ENCODE measurements at regions not wholly inside any gene's neighbourhood (a gene's known extent, or its start where the extent isn't known, plus 50 kb on each side); places are given as distances from the start of the nearest gene placed in this dataset.

GRCh38 chr11:103582351-103582909, 454.0 kb upstream of the DDI1 start:
- no peak overlapping the region for H3K27ac ChIP-seq
- TF ChIP-seq, protein P1, sequence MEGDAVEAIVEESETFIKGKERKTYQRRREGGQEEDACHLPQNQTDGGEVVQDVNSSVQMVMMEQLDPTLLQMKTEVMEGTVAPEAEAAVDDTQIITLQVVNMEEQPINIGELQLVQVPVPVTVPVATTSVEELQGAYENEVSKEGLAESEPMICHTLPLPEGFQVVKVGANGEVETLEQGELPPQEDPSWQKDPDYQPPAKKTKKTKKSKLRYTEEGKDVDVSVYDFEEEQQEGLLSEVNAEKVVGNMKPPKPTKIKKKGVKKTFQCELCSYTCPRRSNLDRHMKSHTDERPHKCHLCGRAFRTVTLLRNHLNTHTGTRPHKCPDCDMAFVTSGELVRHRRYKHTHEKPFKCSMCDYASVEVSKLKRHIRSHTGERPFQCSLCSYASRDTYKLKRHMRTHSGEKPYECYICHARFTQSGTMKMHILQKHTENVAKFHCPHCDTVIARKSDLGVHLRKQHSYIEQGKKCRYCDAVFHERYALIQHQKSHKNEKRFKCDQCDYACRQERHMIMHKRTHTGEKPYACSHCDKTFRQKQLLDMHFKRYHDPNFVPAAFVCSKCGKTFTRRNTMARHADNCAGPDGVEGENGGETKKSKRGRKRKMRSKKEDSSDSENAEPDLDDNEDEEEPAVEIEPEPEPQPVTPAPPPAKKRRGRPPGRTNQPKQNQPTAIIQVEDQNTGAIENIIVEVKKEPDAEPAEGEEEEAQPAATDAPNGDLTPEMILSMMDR (conservative IDR thresholded peaks at IDR 0.05): no peak

DNA sequence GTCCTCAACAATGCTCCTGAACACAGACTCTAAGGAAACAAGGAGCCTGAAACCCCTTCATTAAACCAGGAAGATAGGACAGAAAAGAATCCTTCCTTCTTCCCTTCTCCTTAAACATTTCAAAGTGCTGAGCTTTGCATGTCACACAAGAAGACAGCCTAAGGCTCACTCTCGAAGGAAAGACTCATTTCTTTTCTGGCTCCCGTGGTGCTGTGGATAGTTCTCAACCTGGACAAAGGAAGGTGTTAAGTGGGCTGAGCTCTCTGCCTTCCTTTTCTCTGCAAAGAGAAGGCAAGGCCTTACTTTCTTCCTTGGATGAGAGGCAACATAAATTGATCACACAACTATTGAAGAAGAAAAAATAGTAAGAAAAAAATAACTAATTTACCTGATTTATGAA, 452.4 kb upstream of the DDI1 start:
- H3K27ac ChIP-seq: no peak overlapping the region
- TF ChIP-seq, protein P1 (conservative IDR thresholded peaks at IDR 0.05): no peak

- H3K27ac ChIP-seq: no peak overlapping the region
- TF ChIP-seq, protein P1 (conservative IDR thresholded peaks at IDR 0.05): no peak
Observed at GRCh38 chr11:103584720-103585119, 451.7 kb upstream of the DDI1 start.

DNA sequence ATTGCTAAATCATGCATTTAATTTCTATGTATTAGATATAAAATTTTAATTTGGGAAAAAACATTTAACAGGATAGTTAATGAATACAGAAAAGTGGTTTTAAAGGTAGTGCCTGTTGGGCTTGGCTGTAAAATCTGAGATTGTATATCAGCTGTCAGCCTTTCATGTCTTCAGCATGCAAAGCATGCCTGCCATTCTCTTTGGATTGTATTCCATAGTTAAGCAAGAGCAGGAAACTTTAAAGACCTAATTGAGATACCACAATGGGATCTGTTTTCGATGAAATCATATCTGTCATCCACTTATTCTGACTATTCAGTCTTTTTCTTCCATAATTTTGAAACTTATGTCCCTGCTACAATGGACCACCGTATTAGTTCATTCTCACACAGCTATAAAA, 451.0 kb upstream of the DDI1 start:
- H3K27ac ChIP-seq: no peak overlapping the region
- TF ChIP-seq, protein P1 (conservative IDR thresholded peaks at IDR 0.05): no peak

GRCh38 chr11:103585911-103586310, 450.5 kb upstream of the DDI1 start:
- no peak overlapping the region for H3K27ac ChIP-seq
- TF ChIP-seq, protein P1 (conservative IDR thresholded peaks at IDR 0.05): no peak

DNA sequence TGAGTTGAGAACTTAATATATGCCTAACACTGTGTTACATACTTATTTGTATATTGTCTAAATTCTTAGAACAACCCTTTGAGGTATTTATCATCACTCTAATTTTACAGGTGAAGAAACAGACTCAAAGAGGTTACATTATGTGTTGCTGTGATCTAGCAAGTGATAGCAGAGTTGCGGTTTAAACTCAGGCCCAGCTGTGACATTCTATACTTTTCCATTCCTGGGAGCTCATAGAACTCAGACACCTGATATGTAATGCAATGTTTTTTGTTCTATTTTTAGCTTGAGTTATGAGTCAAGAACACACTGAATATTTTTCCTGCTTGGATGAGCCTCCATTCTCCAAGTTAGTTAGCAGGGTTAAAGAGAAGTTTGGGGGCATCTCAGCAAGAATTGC, 449.7 kb upstream of the DDI1 start:
- no peak overlapping the region for H3K27ac ChIP-seq
- TF ChIP-seq, protein P1 (conservative IDR thresholded peaks at IDR 0.05): no peak

GRCh38 chr11:103587901-103588788, 448.3 kb upstream of the DDI1 start:
- TF ChIP-seq, protein P1 (conservative IDR thresholded peaks at IDR 0.05): no peak
- no peak overlapping the region for H3K27ac ChIP-seq
